Inferior parietal cortex (tissue), 1 donor: ENCODE measurements at regions not wholly inside any gene's neighbourhood (a gene's known extent, or its start where the extent isn't known, plus 50 kb on each side); places are given as distances from the start of the nearest gene placed in this dataset.
A peak's percentile ranks its signal among the peaks of the same experiment; 100 is the strongest.

Experiments
- DNase-seq: peaks from one replicate; pipeline ENCODE4 v3.0.0-alpha.2; 2016; ENCODE audit errors: extremely low spot score

DNA sequence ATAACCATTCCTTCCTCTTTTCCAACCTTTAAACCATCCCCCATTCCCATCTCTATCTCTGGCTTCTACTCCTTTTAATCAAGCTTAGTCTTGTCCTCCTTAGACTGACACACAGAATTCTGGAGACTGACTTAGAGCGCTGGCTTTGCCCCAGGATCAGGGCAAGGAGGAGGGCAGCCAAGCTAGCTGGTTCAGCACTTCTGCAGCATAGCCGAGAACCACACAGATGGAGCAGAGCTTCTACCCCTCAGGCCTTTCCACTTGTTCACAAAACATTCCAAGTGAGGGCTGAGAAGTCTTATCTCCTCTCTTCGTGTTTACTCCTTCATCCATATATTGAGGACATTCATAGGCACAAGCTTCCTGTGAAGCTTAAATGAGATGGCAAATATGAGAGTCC, 246.5 kb upstream of the PEX5L start:
- DNase-seq, result no peak

DNA sequence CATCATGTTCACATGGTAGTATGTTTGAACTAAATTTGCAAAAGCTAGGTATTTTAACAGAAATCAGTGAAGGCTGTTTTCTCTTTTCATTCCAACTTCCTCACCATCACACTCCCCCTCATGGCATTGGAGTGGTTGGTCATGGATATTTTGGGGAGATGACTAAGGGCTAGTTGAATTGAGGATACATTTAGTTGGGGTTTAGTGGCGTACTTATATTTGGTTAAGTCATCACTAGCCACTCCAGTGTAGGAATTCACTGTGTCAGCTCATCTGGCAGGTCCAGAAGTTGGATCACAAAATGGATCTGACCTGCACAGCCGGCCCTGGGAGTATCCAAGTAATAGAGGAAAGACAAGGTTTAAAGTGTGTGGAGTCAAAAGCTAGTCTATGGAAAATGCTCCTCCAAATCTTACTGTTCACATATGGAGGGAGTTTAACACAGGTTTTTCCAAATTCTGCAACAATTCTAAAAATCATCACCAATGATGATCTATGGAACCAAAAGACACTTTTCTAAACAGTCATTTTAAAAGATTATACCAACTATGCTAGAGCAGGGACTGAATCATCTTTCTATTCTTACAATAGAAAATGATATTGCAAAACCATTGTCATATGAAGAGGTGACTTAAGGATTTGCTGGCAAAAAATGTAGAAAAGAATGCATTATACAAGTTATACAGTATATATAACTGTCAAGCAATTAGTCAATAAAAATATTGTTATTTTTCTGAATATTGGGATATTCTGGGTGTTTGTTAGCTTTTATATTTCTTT, 247.8 kb upstream of the PEX5L start:
- DNase-seq, result no peak

DNA sequence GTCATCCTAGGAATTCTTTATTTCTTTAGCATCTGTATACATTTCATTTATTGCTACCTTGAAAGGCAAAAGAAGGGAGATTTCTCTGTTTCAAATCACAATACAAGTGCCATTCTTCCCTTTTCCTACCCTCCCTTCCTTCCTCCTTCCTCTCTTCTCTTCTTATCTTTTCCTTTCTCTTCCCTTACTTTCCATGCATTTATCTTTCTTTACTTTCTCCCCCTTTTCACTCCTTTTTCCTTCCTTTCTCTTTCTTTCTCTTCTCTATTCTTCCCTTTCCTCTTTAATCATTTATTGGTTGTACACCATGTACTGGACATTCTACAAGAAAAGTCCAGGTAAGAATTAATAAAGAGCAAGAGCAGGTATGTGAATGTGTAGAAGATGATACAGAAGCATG, 251.0 kb upstream of the PEX5L start:
- DNase-seq, result no peak

DNA sequence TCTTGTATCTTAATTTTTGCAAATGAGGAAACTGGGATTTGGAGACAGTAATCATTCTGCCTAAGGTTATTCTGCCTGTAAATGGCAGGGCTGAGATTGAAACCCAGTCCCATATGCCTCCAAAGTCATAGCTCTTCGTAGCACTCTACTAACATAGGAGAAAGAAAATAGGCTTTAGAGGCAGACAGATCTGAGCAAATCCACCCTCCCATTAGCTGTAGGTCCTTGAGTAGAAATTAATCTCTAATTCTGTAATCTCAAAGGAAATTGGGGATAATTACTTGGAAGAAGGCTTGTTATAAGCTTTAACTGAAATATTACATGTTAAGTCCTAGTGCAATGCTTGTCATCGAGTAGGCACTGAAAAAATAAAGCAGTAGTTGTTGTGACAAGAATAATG, 252.1 kb upstream of the PEX5L start:
- no peak for DNase-seq

DNA sequence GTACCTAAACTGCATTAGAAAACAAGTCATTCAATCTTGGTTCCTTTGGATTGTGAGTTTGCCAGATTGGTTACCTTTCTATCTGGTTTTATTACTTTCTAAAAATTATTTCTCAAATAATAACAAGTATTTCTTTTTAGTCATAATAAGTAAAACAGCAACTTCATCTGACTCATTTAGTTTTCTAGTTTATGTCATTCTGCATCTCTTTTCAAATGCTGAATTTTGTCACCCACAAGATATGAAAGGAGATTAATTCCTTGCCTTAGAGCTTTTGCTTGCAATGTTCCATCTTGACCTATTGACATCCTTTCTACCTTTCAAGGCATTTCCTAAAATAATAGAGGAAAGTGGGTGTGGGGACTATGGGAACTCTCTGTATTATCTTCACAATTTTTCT, 253.6 kb upstream of the PEX5L start:
- no peak for DNase-seq

GRCh38 chr3:180294282-180295027, 257.7 kb upstream of the PEX5L start:
- no peak for DNase-seq

DNA sequence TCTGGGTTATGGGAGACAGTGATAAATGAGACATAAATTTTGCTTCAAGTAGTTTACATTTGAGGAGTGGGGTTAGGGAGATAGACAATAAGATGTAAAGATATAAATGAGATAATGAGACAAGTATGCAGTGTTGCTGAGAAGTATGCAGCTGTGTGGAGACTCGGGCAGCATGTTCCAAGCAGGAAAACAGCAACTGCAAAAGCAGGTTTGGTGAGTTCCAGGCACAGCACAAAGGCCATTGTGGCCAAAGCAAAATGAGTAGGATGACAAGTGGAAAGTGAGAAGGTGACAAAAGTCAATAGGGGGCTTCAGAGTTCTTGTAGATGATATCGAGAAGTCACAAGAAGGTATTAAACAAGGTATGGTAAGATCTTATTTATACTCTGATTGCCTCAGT, 259.1 kb upstream of the PEX5L start:
- no peak for DNase-seq

DNA sequence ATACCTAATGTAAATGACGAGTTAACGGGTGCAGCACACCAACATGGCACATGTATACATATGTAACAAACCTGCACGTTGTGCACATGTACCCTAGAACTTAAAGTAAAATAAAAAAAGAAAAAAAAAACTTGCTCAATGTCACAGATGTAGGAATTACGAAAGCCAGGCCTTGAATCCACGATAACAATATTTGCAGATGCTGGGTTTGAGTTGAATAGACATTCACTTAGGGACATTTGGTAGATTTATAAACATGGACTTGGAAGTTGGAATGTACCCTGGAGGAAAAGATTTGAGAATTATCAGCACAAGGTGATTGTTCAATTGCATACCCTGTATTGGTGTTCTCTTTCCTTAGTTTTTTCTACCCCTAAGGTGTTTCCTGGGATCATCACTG, 260.2 kb upstream of the PEX5L start:
- no peak for DNase-seq

GRCh38 chr3:180306155-180306554, 269.4 kb upstream of the PEX5L start:
- no peak for DNase-seq

DNA sequence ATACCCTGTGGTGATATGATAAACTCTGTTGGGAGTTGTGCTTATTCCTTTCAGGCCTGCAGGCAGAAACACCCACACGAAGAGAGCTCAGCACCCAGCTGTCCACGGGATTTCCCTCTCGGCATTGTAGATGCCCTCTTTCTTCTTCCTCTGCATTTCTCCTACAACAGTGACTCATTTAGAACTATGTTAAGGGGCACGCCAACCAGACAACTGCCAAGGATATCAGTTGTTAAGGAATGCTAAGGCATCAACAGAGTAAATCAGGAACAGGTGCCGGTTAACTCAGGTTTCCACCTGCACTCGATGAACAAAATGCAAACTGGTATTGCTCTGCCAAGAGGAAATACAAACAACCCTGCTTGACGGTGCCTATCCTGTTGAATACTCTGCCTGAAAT, 270.0 kb upstream of the PEX5L start:
- peak; percentile 30 for DNase-seq

DNA sequence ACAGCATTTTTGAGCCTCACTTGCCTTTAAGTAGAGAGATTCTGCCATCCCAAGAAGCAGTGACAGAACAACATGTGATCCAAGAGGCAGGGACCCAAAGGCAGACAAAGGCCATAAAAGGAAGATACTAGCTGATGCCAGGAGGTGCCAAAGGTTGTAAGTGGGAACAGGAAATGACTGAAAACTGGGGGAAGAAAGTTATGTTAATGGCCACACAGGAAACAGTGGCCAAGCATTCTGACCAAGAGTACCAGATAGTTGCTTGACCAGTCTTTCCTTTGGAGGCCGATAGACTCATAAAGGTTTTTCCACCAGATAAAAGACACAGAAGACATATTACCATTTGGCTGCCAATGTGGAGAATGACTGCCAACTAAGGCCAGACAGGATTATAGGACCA, 274.5 kb upstream of the PEX5L start:
- no peak for DNase-seq

- DNase-seq, result no peak
Observed at GRCh38 chr3:180316321-180316720, 279.6 kb upstream of the PEX5L start.

GRCh38 chr3:180319461-180319860, 282.5 kb upstream of the TTC14 start:
- no peak for DNase-seq

GRCh38 chr3:180320631-180321030, 281.3 kb upstream of the TTC14 start:
- no peak for DNase-seq

DNA sequence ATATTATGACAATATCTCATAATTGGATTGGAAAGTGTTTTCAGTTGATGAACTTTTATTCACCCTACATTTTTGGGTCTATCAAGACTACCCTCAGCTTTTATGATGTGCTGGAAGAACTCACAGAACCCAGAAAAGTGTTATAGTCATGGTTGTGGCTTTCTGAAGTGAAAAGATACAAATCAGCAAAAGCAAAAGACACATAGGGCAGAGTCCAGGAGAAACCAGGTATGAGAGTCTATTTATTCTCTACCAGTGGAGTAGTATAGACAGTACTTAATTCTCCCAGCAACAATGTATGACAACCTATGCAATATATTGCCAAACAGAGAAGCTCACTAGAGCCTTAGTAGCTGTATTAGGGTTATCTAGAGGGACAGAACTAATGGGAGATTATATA, 280.4 kb upstream of the TTC14 start:
- no peak for DNase-seq

DNA sequence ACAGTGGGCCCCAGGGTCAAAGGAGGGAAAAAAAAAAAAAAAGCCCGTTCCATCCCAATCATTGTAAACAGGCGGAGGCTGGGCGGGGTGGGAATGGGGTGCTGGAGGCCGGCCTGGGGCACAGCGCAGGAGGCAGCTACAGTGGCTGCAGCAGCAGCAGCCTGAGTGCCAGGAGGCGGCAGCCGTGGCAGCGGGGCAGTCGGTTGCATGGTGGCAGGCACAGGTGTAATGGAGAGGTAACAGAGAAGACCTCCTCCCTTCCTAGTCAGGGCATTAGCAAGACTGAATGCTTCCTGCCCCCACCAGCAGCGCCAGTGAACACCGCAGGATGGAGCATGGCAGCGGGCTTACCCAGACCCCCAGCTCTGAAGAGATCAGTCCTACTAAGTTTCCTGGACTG, 279.1 kb upstream of the TTC14 start:
- DNase-seq, result no peak

GRCh38 chr3:180324791-180325190, 277.2 kb upstream of the TTC14 start:
- DNase-seq, result no peak

DNA sequence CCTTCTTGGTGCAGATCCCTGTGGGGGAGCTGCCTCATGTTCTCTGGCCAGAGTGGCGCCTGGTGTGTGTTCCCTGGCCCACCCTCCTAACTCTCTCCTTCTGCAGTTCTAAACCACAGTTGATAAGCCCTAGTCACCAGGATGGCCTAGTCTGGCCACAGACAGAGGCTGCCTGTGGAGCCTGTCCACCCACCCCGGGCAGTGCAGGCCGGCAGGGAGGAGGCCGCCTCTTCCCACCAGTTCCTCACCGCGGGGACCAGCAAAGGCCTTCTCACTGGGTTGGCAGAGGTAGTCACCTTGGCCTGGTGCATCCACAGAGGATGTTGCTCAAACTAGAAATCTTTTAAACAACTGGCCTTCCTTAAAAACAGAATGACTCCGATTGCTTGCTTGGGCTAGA, 276.4 kb upstream of the TTC14 start:
- no peak for DNase-seq

DNA sequence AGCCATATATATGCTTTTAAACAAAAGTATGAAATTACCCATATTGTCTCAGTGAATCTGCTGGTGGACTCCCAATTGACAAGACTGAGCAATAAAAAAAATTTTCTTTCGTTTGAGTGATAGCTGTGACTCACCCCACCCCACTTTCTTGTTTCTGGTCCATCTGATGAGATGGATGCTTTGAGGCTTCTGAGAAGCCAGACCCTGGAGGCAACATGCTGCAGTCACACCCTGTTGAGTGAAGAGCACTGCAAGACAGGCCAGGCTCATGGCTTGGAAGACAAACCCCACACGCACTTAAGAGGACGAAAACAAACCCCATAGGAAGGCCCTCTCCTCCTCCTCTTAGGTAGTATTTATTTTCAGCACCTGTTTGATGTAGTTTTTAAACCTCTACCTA, 276.0 kb upstream of the TTC14 start:
- no peak for DNase-seq

- DNase-seq, result no peak
Observed at GRCh38 chr3:180329187-180329586, 272.8 kb upstream of the TTC14 start.

DNA sequence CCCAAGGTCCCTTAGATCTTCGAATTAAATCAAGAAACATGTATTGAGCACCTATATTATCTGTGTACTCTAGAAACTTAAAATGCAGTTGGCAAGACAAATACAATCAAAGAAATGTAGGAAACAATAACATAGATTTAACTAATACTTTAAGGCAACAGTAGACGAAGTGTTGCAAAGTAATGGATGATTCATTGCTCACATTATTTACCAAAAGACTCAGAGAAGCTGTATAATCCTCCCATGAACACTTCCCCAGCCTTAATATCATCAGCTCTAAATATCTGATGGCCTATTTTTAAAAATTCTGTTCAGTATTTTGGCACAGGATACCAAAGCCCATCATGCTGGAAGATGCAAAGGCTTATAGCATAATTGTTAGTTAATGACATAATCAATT, 272.1 kb upstream of the TTC14 start:
- no peak for DNase-seq

DNA sequence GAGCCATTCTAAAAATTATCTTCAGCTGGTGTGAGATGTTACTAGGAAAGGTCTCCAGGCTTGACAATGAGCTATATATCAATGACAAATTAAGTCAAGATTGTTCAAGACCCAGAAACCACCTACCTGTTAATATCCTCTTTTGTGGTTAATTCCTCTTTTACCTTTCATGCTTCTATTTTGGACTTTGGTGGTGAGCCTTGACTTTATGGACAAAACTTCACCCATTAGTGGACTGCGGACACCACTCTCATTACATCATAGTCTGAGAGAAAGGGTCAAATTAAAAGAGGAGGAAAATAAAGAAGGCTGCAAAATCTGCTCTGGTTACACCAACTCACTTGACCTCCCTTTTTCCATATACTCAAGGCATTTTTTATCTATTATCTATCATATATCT, 271.5 kb upstream of the TTC14 start:
- no peak for DNase-seq

DNA sequence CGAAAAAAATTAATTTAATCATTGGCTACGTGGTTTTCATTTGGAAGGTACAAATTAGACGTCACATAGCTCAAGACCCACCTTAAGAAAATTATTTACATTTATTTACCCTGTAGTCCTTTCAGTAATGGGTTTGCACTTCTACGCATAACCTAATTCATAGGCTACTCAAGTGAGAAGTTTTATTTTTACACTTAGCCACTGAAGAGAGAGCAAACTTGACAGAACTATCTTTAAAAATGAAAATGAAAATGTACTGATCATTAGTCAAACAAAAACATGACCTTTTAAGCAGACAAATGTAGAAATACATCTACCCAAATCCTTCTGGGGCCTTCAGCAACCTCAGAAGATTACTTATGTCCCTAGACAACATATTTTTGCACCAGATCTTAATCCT, 269.4 kb upstream of the TTC14 start:
- no peak for DNase-seq

DNA sequence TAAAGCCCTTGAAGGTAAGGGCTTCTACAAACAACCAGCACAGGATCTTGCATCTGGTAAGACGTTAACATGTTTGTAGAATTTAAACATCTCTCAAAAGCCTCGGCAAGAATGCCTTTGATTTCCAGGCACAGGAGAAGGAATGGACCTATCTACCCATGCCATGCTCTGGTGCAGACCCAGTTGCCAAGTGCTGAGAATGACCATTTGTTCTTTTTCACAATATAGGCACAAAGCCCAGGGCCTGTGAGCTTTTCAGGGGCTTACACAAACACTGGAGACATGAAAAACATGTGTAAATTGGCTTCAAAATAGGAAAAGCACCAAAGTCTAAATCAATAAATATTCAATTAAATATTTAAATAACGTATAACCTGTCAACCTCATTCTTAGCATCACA, 266.9 kb upstream of the TTC14 start:
- peak; percentile 66 for DNase-seq
